Activated T-cell treated with anti-CD3 and anti-CD28 coated beads, Interleukin-2, amount 50 U/mL, for 1 hour (primary cell): ENCODE measurements at regions not wholly inside any gene's neighbourhood (a gene's known extent, or its start where the extent isn't known, plus 50 kb on each side); places are given as distances from the start of the nearest gene placed in this dataset.

Experiments used
- DNase-seq: peaks from one replicate; pipeline ENCODE4 v3.0.0-alpha.2; 2020

DNA sequence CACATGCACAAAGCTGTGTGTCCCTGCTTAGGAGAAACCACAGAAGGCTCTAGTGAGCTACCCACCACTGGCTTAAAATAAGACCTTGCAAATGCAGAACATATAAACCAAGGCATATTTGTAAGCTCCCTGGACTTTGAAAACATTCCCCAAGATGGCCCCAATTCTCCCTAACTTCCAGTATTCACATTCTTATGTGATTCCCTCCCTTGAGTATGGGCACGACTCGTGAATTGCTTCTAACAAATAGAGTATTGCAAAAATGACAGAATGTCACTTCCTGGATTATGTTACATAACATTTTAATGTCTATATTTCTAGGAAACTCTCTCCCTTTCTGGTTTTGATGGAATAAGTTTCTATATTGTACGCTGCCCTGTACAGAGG is 131.8 kb upstream of the MCTP2 start:
- no peak for DNase-seq

DNA sequence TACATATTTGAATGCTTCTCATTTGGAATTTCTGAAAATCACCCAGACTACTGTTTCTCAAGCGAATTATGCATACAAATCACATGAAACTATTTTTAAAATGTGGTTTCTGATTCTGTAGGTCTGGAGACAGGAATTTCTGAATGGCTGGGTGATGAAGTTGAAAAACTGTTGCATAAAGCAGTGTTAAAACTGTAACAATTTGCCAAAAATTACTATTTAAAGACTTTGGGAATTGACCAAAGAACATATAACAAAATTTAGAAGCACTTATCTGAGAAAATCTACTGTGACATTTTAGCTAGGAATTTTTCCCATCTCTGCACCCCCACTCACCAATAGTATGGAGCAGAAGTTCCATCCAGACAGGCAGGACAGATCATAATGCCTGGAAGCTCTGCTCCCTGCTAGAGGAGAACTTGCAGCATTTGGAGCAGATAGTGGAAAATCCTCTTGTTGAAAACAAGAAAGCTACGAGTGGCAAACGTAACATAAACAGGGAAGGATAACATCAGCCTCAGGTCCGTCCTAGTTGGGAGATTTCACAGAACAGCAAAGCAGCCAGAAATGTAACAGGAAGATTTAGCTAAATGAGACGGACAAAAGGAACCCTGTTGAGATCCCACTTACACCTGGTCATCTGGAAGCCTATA is 132.3 kb upstream of the MCTP2 start:
- DNase-seq, result no peak

DNA sequence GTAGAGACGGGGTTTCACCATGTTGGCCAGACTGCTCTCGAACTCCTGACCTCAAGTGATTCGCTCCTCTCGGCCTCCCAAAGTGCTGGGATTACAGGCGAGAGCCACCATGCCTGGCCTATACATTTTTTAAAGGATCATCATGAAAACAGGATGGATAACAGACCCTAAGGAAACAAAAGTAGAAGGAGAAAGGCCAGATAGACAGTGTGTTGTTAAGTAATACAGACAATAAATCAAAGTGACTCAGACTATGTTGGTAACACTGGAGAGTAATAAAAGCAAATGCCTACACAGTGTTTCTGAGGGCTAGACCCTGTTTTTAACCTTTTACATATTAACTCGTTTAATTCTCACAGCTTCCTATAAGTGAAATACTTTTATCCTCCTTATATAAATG is 133.8 kb upstream of the MCTP2 start:
- DNase-seq, result no peak

DNA sequence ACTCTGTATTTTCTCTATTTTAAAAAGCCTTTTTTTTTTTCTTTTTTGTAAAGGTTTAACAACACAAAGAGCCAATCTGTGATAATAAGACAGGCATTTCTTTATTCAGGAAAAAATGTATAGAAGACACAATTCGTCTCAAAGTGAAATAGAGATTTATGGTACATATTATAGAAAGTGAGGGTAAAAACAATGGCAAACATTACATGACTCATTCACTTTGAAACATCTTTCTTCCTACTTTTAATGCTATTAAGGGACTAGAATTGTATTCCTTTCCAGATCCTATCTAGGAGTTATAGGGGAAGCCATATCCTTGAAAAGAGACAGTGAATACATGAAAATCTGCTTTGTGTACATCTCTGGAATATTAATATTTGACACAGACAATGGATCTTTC is 137.1 kb upstream of the MCTP2 start:
- no peak for DNase-seq

DNA sequence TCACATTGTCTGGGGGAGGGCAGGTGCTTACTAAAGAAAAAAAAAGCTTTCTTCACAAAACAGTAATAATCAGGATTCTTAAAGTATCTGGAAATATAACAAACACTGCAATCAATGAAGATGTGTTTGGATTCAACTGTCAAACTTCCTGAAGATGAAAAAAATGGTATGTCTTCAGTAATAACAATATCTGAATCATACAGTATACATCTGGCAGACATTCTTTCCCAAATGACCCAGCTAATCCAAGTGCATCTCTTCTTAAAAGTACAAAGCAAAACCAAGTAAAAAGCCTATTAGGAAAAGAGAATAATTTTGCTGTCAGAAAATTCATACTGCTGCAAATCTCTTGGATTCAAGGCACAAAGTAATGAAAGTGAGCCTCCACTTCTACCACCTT is 145.0 kb upstream of the MCTP2 start:
- no peak for DNase-seq

DNA sequence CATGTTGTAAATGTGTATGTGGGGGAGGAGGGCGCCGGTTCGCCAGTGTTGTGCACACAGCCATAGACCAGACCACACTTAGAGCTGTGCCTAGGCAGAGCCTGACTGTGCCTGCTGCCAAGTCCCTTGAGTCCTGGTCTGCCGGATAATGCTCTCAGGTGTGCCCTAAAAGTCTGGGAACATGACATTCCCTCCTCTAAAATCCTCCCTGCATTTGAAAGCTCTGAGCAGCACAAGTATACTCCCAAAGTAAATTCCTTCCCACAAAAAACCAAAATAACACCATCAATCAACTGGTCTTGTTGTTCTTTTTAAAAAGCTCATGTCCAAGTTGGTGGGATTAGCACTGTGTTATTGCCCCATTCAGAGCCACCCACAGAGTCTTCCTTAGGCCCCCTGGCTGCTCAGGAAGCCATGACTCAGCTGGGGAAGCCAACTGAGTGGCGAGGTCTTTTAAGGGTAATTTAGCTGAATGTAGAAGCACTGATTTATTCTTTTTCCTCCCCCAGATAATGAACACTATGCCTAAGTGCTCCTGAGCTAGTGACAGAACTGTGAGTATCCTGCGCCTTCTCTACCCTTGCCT is 147.8 kb upstream of the MCTP2 start:
- DNase-seq, result no peak

DNA sequence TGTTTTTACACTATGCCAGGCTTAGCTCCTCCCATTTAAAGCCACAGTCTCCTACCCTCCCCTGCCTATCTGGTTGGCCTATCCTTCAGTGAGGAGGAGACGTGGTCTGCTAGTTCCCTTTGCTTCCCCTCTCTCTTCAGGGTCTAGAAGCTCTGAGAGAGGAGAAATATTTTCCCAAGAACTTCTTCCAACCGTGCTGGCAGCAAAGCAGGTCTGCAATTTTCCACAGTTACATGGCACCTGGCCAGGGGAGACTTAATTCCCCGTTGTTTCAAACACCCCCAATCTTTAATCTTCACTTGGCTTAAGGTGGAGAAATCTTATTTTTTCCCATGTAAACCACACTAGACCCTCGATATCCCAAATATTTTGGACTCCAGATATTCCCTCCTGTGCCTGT is 149.5 kb upstream of the MCTP2 start:
- no peak for DNase-seq

DNA sequence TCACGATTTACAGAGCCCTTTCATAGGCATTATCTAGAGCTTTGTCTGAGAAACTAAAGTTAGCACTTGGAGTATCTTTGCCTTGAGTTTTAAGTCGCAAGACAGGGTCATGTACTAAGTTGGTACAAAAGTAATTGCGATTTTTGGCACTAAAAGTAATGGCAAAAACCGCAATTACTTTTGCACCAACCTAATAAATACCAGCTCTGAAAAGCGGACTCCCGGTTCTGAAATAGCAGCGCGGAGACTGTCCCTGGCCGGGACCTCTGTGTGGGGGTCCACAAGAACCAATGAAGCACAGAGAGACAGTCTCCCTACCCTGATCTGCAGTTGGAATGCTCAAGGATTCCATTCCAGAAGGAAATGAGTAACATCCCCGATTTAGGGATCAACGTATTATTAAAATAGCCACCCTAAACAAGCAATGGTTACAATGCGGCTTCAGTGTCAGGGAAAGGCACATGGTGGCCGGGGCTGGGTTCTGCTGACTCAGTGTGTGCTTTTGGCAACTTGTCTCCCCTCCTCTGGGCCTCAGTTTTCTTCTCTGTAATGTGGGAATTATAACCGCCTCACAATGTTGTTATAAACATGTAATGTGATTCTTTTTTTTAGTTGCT is 150.3 kb upstream of the MCTP2 start:
- DNase-seq, result no peak

DNA sequence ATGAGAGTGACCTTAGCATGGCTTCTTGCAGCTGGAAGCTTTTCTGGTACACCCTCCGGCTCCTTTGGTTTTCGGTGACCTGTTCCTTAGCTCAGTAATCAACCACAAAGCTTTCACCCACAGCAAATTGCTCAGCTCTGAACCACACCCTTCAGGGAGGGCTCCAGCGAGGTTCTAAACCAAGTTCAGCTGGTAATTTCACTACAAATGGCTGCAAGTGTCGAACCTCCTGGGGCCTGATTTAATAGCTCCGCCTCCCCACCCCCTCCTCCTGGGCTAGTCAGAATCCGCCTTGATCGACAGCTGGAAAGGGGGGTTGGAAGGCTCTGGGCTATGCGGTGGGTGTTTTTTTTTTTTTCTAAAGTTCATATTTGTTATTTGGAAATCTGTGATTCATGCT is 150.9 kb upstream of the MCTP2 start:
- DNase-seq, result no peak

DNA sequence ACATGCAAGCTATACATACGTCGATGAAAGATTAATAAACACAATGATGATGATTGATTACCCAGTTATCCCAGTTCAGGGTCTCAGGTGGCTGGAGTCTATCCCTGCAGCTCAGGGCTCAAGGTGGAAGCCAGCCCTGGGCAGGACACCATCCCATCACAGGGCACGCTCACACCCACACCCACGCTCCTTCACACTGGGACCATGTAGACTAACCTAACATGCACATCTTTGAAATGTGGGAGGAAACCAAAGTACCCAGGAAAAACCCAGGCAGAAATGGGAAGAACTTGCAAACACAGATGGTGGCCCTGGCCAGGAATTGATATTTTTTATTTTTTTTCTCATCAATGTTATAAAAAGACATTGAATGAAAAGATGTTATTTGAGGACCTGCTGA is 151.4 kb upstream of the MCTP2 start:
- no peak for DNase-seq

DNA sequence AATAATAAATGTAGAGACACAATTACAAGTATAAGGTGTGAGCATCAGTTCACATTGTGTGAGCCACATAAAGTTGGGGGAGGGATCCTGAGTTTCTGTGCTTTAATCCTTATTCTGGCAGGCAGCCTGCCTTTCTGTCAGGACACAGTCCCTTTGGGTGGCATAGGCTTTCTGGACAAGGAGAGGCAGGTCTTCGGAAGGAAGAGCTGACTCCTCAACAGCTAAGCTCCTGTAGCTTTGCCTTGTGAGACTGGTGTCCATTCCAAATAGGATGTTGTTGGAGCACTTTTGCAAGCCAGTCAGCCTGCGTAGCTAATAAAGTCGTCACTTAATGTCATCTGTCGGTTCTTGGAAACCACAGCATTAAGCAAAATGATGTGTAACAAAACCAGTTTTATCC is 151.9 kb upstream of the MCTP2 start:
- no peak for DNase-seq

DNA sequence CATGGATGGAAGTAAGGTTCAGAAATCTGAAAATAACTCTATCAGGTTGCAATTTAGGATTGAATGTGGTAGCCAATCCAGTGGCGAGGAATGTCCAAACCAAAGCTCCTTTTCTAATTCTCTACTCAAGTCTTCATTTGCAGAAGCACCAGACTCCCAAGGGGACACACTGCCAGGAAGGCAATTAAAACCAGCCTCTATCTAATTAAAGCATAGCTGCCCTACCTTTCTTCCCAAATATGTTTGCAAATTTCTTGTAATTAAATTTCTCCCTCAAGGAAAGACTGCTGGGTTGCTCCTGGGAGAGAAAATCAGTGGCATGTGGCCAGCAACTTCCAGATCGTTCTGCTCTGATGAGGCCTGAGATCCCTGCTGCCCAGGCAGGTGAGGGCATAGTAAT is 153.4 kb upstream of the MCTP2 start:
- DNase-seq, result no peak

DNA sequence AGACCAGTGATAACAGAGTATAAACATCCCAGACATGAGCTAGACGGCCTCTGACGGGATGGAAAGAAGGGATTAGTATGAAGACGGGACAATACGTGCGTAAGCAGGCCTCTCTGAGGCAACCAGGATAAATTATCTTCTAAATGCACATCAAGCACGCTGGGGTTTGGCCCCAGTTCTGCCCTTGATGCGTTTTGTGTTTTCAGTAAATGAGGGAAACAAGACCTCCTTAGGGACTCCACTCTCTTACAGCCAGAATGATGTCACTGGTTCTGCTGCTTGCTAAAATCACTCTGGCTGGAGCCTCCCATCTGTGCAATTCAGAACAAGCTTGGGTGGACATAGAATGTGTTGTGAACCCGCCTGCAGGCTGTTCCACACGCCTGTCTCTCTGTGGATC is 156.0 kb upstream of the MCTP2 start:
- DNase-seq, result no peak

DNA sequence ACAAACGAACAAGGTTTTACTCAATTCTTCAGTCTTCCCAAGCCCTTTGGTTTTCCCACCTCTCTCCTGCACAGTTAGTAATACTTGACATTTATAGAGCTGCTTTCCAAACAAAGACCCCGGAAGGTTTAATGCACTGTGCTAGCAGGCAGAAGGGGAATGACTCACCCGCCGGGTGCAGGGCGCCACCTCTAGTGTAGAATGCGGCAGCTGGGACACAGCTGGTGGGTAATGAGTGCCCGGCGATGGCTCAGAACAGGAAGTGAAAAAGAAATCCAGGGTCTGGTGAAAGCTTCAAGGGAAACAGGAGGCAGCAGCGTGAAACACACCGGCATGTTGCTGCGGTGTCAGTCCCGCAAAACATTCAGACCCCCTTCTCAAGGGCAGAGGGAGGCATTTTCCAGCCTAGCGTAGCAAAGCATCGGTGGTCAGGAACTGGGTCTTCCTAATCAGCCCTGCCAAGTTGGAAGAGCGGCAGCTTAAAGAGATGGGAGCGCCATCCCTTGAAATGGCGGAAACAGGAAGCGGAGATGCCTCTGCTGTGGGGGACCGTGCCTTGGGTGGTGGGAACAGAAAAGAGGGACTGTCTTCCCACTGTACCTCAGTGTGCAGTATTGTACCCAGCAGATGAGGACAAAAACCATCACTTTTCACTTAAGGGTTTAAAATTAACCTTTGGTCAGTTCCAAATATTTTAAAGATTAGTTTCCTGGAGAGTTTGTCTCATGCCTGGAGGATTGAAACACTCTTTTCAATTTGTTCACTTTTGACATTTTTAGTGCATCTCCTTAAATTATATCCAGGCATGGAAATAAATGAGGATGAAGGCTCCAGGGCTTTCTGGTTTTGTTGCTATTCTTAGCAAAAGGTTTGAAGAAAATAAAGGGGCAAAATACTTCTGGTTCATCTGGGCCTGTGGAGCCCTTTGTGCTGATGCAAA is 160.7 kb upstream of the MCTP2 start:
- DNase-seq, result no peak

DNA sequence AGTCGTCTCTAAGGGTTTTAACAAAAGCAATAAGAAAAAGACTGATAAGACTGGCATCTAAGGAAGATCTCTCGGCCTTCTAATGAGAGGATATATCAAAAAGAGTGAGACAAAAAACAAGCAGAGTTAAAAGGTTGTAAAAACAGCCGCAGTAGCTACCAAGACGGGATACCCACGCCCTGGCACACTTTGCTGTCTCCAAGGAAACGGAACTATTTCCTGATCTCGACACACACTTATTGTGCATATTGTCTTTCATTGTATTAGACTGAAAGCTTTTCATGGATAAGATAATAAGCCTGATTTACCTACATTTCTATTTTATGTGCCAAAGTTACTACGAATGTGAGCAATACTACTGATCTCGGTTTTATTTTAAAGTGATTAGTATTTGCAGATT is 161.5 kb upstream of the MCTP2 start:
- no peak for DNase-seq

DNA sequence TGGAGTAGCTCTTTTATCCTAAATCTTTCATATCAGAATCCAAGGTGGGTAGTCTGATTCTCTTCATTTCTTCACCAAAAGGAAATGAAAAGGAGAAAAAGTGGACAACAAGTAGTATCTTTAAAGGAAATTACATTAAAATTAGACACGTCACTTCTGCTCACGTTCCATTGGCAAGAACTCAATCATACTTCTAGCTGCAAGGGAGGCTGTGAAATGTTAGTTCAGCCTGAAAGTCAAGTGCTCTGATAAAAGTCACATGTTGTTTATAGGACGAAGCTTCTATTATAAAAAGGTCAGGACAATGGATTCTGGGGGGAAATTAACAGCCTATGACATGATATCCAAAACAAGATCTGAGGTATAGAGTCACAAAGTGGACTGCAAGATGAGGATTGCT is 164.6 kb upstream of the MCTP2 start:
- no peak for DNase-seq

DNA sequence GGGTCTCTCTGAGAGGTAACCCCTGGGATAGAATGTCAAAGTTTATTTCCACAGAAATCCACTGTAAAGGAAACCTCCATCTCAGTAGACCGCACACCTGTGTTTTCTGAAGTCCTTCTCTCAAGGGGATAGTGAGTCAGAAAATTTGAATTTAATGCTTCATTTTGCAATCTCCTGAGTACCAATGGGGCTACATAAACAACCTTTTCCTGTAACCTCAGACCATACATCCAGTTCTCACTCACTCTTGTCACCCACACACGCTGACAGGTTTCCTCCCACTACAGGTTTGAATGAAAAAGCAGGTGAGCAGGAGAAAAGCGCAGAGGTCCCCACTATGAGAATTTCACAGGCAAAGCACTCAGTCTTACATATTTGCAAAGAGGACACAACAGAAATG is 165.3 kb upstream of the MCTP2 start:
- DNase-seq, result no peak

DNA sequence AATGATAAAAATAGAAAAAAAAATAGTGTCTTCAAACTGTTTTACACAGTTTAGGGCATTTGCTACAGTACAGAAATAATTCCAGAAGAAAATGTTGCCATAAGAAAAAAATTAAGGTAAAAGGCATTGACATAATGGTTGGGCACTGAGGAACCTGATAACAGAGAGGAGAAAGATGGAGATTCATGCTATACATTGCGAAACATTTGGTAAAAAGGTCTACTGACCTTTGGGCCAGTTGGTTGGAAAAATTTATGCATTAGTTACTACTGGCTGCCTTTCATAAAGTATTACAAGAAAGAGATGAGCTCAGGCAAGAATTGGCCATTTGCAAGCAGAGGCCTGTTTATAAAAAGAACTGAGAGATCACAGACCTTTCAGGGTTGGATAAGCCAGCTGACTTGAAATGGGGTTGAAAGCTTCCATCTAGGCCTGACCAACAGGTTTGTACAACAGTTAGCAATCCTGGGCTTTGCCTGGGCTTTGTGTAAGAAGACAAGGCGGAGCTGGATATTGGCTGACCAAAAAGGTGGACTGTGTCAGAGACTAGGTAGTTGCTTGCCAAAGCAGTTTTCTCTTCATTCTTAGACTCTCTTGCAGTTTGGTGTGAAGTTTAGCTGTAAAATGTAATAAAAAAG is 166.6 kb upstream of the MCTP2 start:
- DNase-seq, result no peak

DNA sequence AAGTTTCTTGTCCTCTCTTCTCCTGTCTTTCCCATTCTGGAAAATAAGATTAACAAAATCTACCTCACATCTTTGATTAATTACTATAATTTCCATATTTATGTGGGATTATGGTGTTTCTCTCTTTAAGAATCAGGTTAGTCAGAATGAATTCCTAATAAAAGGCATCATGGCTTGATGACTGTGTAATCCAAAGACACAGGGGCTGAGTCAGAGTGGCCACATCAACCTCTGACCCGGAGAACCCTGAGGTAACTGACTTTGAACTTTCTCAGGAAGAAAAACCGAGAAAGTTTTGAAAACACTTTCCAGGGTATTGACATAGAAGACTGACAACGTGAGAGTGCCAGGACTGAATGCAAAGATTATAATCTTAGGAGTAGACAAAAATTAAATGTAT is 170.3 kb upstream of the MCTP2 start:
- DNase-seq, result no peak

DNA sequence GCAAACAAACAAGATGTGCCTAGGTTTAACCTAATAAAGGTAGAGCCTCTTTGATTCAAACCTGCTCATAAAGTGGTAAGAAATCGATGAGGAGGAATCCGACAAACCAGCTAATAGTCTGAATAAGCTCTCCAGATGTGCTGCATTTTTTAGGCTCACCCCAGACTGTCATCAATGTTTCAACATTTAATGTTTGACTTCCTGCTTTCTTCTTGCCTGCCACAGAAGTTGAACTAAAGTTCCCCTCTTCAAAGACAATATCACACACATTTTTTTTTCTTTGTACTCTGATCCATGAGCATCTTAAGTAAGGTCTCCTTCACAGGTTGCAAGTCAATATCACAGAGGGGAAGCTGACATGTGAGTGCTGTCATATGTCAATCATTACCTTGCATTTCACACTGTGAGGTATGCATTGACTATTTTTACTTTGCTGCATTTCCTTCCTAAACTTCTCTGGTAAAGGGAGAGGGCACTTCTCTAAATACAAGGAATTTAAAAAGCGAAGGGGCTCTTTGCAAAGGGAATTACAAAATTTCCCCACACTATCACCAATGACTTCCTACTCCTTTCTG is 172.3 kb upstream of the MCTP2 start:
- no peak for DNase-seq

DNA sequence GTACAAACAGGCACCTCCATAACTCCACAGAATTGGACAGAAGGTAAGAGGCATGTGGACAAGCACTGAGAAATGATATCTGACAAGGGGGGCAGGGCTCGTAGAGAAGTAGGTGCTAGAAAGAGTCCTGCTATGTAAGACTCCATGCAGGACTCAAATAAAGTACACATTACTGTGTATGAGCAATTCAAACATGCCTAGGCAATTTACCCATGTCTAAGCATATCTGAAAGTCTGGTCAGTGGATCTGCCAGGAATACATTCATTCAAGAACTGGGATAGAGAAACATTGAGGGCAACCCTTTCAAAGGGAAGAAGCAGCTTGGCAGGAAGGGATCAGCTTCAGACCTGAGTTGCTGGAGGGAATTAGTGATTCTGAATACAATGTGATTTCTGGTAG is 174.1 kb upstream of the MCTP2 start:
- no peak for DNase-seq

DNA sequence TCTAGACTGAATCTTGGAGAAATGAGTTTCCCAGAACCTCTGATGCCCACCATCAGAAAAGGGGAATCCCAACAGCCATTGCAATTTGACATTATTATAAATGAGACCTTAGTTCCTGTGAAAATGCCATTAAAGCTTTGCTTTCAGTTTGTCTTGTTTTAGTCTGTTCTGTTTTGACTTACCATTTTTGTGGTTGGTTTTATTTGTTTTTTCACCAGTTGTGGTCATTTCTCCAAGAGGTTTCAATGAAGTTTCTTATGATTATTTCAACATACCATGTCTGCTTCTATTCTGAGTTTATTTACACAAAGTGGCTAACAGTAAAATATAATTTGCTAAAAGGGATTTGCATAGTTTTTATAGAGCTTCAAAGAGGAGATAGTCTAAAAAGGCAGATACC is 175.0 kb upstream of the MCTP2 start:
- DNase-seq, result no peak

DNA sequence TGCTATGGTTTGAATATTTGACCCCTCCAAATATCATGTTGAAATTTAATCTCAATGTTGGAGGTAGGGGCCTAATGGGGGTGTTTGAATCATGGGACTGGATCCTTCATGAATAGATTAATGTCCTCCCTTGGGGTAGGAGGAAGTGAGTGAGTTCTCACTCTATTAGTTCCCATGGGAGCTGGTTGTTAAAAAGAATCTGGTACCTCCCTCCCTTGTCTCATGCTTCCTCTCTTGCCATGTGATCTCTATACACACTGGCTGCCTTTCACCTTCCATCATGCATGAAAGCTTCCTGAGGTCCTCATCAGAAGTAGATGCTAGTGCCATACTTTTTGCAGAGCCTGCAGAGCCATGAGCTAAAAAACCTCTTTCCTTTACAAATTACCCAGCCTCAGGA is 177.7 kb upstream of the MCTP2 start:
- no peak for DNase-seq
